ENCODE measurements at regions not wholly inside any gene's neighbourhood (a gene's known extent, or its start where the extent isn't known, plus 50 kb on each side); places are given as distances from the start of the nearest gene placed in this dataset.

DNA sequence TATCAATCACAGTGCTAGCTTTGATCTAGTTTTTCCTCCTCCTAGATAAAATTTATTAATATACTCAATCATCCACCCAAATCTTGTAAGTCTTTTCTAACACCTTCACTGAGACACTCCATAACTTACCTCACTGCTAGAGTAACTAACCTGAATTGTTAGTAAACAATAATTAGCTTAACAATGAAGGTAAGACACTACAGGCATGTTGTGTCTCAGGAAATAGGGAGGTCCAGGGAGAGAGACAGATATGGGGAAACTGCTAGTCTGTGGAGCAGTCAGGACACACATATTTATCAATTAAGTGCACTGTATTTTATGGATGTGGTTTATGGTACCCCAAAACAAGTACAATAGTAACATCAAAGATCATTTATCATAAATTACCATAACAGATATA is 94.2 kb upstream of the SSTR1 start:
- H3K36me3 Mint-ChIP-seq (ENCODE audit: low read depth): no peaks in the 10 kb centered on the region
- H3K4me1 Mint-ChIP-seq (ENCODE audit: low read depth): no peaks in the 10 kb centered on the region
- no peaks in the 10 kb centered on the region for H3K27me3 Mint-ChIP-seq (ENCODE audit: low read depth)
- H3K27ac Mint-ChIP-seq (ENCODE audit: unreplicated experiment): no peak overlapping the region
- no peak for DNase-seq (ENCODE audit: low spot score)
- H3K4me3 Mint-ChIP-seq (ENCODE audit: unreplicated experiment): no peak overlapping the region
- H3K9me3 Mint-ChIP-seq (ENCODE audit: low read depth): peaks cover 2% of the 10 kb centered on the region
- TF ChIP-seq, protein P1, sequence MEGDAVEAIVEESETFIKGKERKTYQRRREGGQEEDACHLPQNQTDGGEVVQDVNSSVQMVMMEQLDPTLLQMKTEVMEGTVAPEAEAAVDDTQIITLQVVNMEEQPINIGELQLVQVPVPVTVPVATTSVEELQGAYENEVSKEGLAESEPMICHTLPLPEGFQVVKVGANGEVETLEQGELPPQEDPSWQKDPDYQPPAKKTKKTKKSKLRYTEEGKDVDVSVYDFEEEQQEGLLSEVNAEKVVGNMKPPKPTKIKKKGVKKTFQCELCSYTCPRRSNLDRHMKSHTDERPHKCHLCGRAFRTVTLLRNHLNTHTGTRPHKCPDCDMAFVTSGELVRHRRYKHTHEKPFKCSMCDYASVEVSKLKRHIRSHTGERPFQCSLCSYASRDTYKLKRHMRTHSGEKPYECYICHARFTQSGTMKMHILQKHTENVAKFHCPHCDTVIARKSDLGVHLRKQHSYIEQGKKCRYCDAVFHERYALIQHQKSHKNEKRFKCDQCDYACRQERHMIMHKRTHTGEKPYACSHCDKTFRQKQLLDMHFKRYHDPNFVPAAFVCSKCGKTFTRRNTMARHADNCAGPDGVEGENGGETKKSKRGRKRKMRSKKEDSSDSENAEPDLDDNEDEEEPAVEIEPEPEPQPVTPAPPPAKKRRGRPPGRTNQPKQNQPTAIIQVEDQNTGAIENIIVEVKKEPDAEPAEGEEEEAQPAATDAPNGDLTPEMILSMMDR (IDR thresholded peaks at IDR 0.05): no peak

DNA sequence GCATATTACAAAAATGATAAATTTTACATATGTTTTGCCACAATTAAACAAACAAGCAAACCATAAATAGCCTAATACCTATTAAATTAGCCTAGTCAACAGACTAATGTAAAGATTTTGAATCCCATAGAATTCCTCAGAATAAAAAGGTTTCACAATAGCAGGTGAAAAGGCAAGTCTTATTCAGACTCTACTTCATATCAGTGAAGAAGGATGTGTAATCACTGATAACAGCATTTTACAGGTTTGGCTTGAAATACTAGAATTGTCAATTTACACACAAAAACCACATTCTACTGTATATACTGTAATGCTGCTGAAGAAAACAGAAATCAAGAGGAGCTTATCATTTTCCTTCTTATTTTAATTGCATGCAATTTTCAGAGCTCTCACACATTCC is 90.8 kb upstream of the SSTR1 start:
- Mint-ChIP-seq H3K27me3 (ENCODE audit: low read depth) (no peaks in the 10 kb centered on the region), H3K4me3 (ENCODE audit: unreplicated experiment) (no peak overlapping the region), H3K9me3 (ENCODE audit: low read depth) (no peaks in the 10 kb centered on the region), H3K4me1 (ENCODE audit: low read depth) (no peaks in the 10 kb centered on the region), H3K36me3 (ENCODE audit: low read depth) (no peaks in the 10 kb centered on the region), H3K27ac (ENCODE audit: unreplicated experiment) (no peak overlapping the region)
- TF ChIP-seq, protein P1 (IDR thresholded peaks at IDR 0.05): no peak
- no peak for DNase-seq (ENCODE audit: low spot score)

GRCh38 chr14:38120109-38120508 is 87.6 kb upstream of the SSTR1 start:
- Mint-ChIP-seq H3K36me3 (ENCODE audit: low read depth) (no peaks in the 10 kb centered on the region), H3K9me3 (ENCODE audit: low read depth) (no peaks in the 10 kb centered on the region), H3K27ac (ENCODE audit: unreplicated experiment) (no peak overlapping the region), H3K4me3 (ENCODE audit: unreplicated experiment) (no peak overlapping the region), H3K4me1 (ENCODE audit: low read depth) (no peaks in the 10 kb centered on the region), H3K27me3 (ENCODE audit: low read depth) (no peaks in the 10 kb centered on the region)
- no peak for DNase-seq (ENCODE audit: low spot score)
- TF ChIP-seq, protein P1 (IDR thresholded peaks at IDR 0.05): no peak

GRCh38 chr14:38121320-38122020 is 86.2 kb upstream of the SSTR1 start:
- DNase-seq (ENCODE audit: low spot score): no peak
- Mint-ChIP-seq H3K4me3 (ENCODE audit: unreplicated experiment) (no peak overlapping the region), H3K36me3 (ENCODE audit: low read depth) (no peaks in the 10 kb centered on the region), H3K4me1 (ENCODE audit: low read depth) (no peaks in the 10 kb centered on the region), H3K9me3 (ENCODE audit: low read depth) (no peaks in the 10 kb centered on the region), H3K27ac (ENCODE audit: unreplicated experiment) (no peak overlapping the region), H3K27me3 (ENCODE audit: low read depth) (no peaks in the 10 kb centered on the region)
- TF ChIP-seq, protein P1 (IDR thresholded peaks at IDR 0.05): no peak

DNA sequence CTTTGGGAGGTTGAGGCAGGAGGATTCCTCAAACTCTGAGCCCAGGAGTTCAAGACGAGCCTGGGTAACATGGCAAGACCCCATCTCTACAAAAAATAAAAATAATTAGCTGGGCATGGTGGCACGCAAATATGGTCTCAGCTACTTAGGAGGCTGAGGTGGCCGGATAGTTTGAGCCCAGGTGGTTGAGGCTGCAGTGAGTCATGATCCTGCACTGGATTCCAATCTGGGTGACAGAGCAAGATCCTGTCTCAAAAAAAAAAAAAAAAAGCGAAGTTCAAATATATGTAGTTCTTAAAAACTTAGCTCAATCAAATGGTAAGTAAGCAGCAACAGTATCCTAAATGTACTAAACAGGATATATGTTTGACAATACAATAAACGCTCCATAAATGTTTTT is 85.5 kb upstream of the SSTR1 start:
- no peak overlapping the region for H3K27ac Mint-ChIP-seq (ENCODE audit: unreplicated experiment)

More for the DNA sequence above, 85.5 kb upstream of the SSTR1 start:
- Mint-ChIP-seq H3K4me1 (ENCODE audit: low read depth) (no peaks in the 10 kb centered on the region), H3K9me3 (ENCODE audit: low read depth) (no peaks in the 10 kb centered on the region), H3K36me3 (ENCODE audit: low read depth) (no peaks in the 10 kb centered on the region), H3K4me3 (ENCODE audit: unreplicated experiment) (no peak overlapping the region), H3K27me3 (ENCODE audit: low read depth) (no peaks in the 10 kb centered on the region)
- TF ChIP-seq, protein P1 (IDR thresholded peaks at IDR 0.05): no peak
- no peak for DNase-seq (ENCODE audit: low spot score)
